Neutrophil (primary cell): ENCODE measurements at regions not wholly inside any gene's neighbourhood (a gene's known extent, or its start where the extent isn't known, plus 50 kb on each side); places are given as distances from the start of the nearest gene placed in this dataset.

Experiments
- H3K27ac ChIP-seq: fragments of 200-600 bp; sonication (generic); 2 replicates; pipeline ENCODE4 v1.5.1; 2016; ENCODE audit warnings: mild to moderate bottlenecking, moderate library complexity
- H3K27me3 ChIP-seq: fragments of 200-600 bp; sonication (generic); 2 replicates; pipeline ENCODE4 v1.6.0; 2016; ENCODE audit warnings: mild to moderate bottlenecking
- H3K36me3 ChIP-seq: fragments of 200-600 bp; sonication (generic); 2 replicates; pipeline ENCODE4 v1.5.1; 2017
- H3K4me1 ChIP-seq, 2 experiments: fragments of 200-600 bp in 1 of 2; sonication (generic) in 1 of 2; 1 replicate in 1 of 2; 2 replicates in 1 of 2; pipeline versions ENCODE4 v1.5.1 to v1.6.1; 2013 to 2016; ENCODE audit warnings: low read depth in 1 of 2, low read length in 1 of 2, mild to moderate bottlenecking in 1 of 2, moderate library complexity in 1 of 2; ENCODE audit not compliant: control insufficient read depth in 1 of 2, insufficient read depth in 1 of 2
- H3K4me3 ChIP-seq, 2 experiments: fragments of 200-600 bp in 1 of 2; sonication (generic) in 1 of 2; 1 replicate in 1 of 2; 2 replicates in 1 of 2; pipeline ENCODE4 v1.5.1; 2013 to 2016; ENCODE audit warnings: low read depth in 1 of 2, low read length in 1 of 2, mild to moderate bottlenecking in 1 of 2, moderate library complexity in 1 of 2
- H3K9me3 ChIP-seq: fragments of 200-600 bp; sonication (generic); 2 replicates; pipeline ENCODE4 v1.5.1; 2016
- CTCF ChIP-seq: fragments of 200-600 bp; sonication (generic); IDR thresholded peaks from 2 replicates; pipeline ENCODE4 v1.5.1; 2016; ENCODE audit warnings: antibody characterized with exemption

- TF ChIP-seq CTCF = no peak
- no peaks in the 10 kb centered on the region for H3K27me3 ChIP-seq
- no peak overlapping the region for H3K27ac ChIP-seq
- H3K4me1 ChIP-seq = no peaks in the 10 kb centered on the region
- no peaks in the 10 kb centered on the region for H3K36me3 ChIP-seq
- H3K4me3 ChIP-seq = no peak overlapping the region
- H3K9me3 ChIP-seq = no peaks in the 10 kb centered on the region
Observed at GRCh38 chr3:26358405-26358804, 264.2 kb upstream of the LRRC3B start.

- Histone ChIP-seq H3K27me3 (no peaks in the 10 kb centered on the region), H3K36me3 (no peaks in the 10 kb centered on the region), H3K27ac (no peak overlapping the region), H3K9me3 (no peaks in the 10 kb centered on the region), H3K4me3 (no peak overlapping the region), H3K4me1 (no peaks in the 10 kb centered on the region)
- no peak for TF ChIP-seq CTCF
Observed at GRCh38 chr3:26365706-26366105, 256.9 kb upstream of the LRRC3B start.

GRCh38 chr3:26368312-26368711, 254.3 kb upstream of the LRRC3B start:
- Histone ChIP-seq H3K27me3 (no peaks in the 10 kb centered on the region), H3K27ac (no peak overlapping the region), H3K36me3 (no peaks in the 10 kb centered on the region), H3K4me1 (no peaks in the 10 kb centered on the region), H3K4me3 (no peak overlapping the region), H3K9me3 (no peaks in the 10 kb centered on the region)
- TF ChIP-seq CTCF = no peak

- H3K9me3 ChIP-seq = no peaks in the 10 kb centered on the region
- no peak for TF ChIP-seq CTCF
- H3K27ac ChIP-seq = no peak overlapping the region
- H3K4me1 ChIP-seq = no peaks in the 10 kb centered on the region
- H3K36me3 ChIP-seq = no peaks in the 10 kb centered on the region
- no peak overlapping the region for H3K4me3 ChIP-seq
- H3K27me3 ChIP-seq = no peaks in the 10 kb centered on the region
Observed at GRCh38 chr3:26369133-26369532, 253.4 kb upstream of the LRRC3B start.

GRCh38 chr3:26375843-26376530, 246.6 kb upstream of the LRRC3B start:
- no peak for TF ChIP-seq CTCF
- no peaks in the 10 kb centered on the region for H3K4me1 ChIP-seq
- H3K4me3 ChIP-seq = no peak overlapping the region
- H3K36me3 ChIP-seq = no peaks in the 10 kb centered on the region
- no peaks in the 10 kb centered on the region for H3K9me3 ChIP-seq
- H3K27ac ChIP-seq = no peak overlapping the region
- no peaks in the 10 kb centered on the region for H3K27me3 ChIP-seq
